ENCODE measurements at regions not wholly inside any gene's neighbourhood (a gene's known extent, or its start where the extent isn't known, plus 50 kb on each side); places are given as distances from the start of the nearest gene placed in this dataset.

DNA sequence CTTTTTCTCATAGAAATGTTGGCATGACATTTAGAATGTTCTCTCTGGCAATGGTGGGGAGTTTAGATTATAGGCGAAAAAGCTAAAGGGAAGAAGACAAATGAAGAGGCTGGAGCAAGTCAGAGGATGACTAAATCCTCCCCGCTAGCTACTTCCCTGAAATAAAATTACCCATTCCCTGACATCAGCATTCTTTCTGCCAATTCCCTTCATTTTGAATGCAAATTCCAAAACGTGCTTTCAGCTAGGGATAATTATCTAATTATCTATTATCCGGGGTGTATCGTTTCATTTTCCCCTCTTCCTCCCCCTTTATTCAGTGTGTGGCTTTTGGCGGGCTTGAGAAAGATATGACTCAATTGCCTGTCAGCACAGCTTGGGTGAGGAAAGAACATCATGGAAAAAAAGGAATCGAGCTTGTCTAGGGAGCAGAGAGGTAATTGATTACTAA, 672.3 kb downstream of the TNS3 start:
- TF ChIP-seq, protein P1, sequence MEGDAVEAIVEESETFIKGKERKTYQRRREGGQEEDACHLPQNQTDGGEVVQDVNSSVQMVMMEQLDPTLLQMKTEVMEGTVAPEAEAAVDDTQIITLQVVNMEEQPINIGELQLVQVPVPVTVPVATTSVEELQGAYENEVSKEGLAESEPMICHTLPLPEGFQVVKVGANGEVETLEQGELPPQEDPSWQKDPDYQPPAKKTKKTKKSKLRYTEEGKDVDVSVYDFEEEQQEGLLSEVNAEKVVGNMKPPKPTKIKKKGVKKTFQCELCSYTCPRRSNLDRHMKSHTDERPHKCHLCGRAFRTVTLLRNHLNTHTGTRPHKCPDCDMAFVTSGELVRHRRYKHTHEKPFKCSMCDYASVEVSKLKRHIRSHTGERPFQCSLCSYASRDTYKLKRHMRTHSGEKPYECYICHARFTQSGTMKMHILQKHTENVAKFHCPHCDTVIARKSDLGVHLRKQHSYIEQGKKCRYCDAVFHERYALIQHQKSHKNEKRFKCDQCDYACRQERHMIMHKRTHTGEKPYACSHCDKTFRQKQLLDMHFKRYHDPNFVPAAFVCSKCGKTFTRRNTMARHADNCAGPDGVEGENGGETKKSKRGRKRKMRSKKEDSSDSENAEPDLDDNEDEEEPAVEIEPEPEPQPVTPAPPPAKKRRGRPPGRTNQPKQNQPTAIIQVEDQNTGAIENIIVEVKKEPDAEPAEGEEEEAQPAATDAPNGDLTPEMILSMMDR (IDR thresholded peaks at IDR 0.05), result no peak
- TF ChIP-seq, protein P2, sequence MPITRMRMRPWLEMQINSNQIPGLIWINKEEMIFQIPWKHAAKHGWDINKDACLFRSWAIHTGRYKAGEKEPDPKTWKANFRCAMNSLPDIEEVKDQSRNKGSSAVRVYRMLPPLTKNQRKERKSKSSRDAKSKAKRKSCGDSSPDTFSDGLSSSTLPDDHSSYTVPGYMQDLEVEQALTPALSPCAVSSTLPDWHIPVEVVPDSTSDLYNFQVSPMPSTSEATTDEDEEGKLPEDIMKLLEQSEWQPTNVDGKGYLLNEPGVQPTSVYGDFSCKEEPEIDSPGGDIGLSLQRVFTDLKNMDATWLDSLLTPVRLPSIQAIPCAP (CRISPR knock-in tag; IDR thresholded peaks at IDR 0.05), result no peak
- TF ChIP-seq, protein P3, sequence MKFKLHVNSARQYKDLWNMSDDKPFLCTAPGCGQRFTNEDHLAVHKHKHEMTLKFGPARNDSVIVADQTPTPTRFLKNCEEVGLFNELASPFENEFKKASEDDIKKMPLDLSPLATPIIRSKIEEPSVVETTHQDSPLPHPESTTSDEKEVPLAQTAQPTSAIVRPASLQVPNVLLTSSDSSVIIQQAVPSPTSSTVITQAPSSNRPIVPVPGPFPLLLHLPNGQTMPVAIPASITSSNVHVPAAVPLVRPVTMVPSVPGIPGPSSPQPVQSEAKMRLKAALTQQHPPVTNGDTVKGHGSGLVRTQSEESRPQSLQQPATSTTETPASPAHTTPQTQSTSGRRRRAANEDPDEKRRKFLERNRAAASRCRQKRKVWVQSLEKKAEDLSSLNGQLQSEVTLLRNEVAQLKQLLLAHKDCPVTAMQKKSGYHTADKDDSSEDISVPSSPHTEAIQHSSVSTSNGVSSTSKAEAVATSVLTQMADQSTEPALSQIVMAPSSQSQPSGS (CRISPR knock-in tag; IDR thresholded peaks at IDR 0.05; ENCODE audit: borderline replicate concordance, low read depth), result no peak
- no peak for TF ChIP-seq NR1H2 (CRISPR knock-in tag; IDR thresholded peaks at IDR 0.05)
- no peak for TF ChIP-seq PRRX2 (CRISPR knock-in tag; IDR thresholded peaks at IDR 0.05)
- TF ChIP-seq FOXK1 (CRISPR knock-in tag; IDR thresholded peaks at IDR 0.05), result no peak
- TF ChIP-seq, protein P4, sequence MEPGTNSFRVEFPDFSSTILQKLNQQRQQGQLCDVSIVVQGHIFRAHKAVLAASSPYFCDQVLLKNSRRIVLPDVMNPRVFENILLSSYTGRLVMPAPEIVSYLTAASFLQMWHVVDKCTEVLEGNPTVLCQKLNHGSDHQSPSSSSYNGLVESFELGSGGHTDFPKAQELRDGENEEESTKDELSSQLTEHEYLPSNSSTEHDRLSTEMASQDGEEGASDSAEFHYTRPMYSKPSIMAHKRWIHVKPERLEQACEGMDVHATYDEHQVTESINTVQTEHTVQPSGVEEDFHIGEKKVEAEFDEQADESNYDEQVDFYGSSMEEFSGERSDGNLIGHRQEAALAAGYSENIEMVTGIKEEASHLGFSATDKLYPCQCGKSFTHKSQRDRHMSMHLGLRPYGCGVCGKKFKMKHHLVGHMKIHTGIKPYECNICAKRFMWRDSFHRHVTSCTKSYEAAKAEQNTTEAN (CRISPR knock-in tag; IDR thresholded peaks at IDR 0.05), result no peak
- no peak for TF ChIP-seq IRF2 (CRISPR knock-in tag; IDR thresholded peaks at IDR 0.05; ENCODE audit: borderline replicate concordance, low read depth)
- no peak for TF ChIP-seq RELA (CRISPR knock-in tag; IDR thresholded peaks at IDR 0.05; ENCODE audit: borderline replicate concordance)
